ENCODE measurements at regions not wholly inside any gene's neighbourhood (a gene's known extent, or its start where the extent isn't known, plus 50 kb on each side); places are given as distances from the start of the nearest gene placed in this dataset.

- TF ChIP-seq CTCF (IDR thresholded peaks at IDR 0.05) (no peak), POLR2A (IDR thresholded peaks at IDR 0.05) (no peak)
Measured at GRCh38 chr12:111189792-111190191, 179.1 kb downstream of the PHETA1 start.

Data from heart left ventricle (tissue), 13 donors.